Fibroblast of lung (primary cell): ENCODE measurements at regions not wholly inside any gene's neighbourhood (a gene's known extent, or its start where the extent isn't known, plus 50 kb on each side); places are given as distances from the start of the nearest gene placed in this dataset.

Source experiments
- DNase-seq, 2 donors: peaks; one replicate each; pipeline versions ENCODE4 v3.0.0 to v3.0.0-alpha.2; 2010; ENCODE audit warnings: low read depth in 2 of 2
- H2AFZ ChIP-seq: 2 replicates; pipeline ENCODE4 v1.5.1; 2012; ENCODE audit warnings: low read length, control low read depth, inconsistent platforms
- H3K27ac ChIP-seq: 2 replicates; pipeline ENCODE4 v1.5.1; 2011; ENCODE audit warnings: low read length, control low read depth; ENCODE audit not compliant: insufficient read depth
- H3K27me3 ChIP-seq: 2 replicates; pipeline ENCODE4 v1.5.1; 2011; ENCODE audit warnings: mild to moderate bottlenecking, low read length; ENCODE audit not compliant: control insufficient read depth, insufficient read depth
- H3K36me3 ChIP-seq: 2 replicates; pipeline ENCODE4 v1.5.1; 2011; ENCODE audit warnings: low read length; ENCODE audit not compliant: control insufficient read depth, insufficient read depth
- H3K4me1 ChIP-seq: 2 replicates; pipeline ENCODE4 v1.5.1; 2011; ENCODE audit warnings: low read length; ENCODE audit not compliant: control insufficient read depth, insufficient read depth; ENCODE audit errors: extremely low read depth
- H3K4me2 ChIP-seq: 2 replicates; pipeline ENCODE4 v1.5.1; 2011; ENCODE audit warnings: low read length, control low read depth; ENCODE audit not compliant: insufficient read depth; ENCODE audit errors: extremely low read depth
- H3K4me3 ChIP-seq, 4 experiments: fragments of 200-600 bp in 1 of 4; sonication (generic) in 1 of 4; replicated peaks in 1 of 4; 2 replicates each; pipeline ENCODE4 v1.5.1; 2011 to 2016; ENCODE audit warnings: low read length in 4 of 4, low read depth in 3 of 4, mild to moderate bottlenecking in 3 of 4, control low read depth in 2 of 4, inconsistent platforms in 1 of 4, mixed read lengths in 1 of 4; ENCODE audit not compliant: insufficient read depth in 1 of 4; ENCODE audit errors: control extremely low read depth in 1 of 4
- H3K79me2 ChIP-seq: 2 replicates; pipeline ENCODE4 v1.5.1; 2012; ENCODE audit warnings: mild to moderate bottlenecking, low read length, inconsistent platforms; ENCODE audit not compliant: control insufficient read depth, insufficient read depth
- H3K9ac ChIP-seq: 2 replicates; pipeline ENCODE4 v1.5.1; 2011; ENCODE audit warnings: mild to moderate bottlenecking, low read length, control low read depth; ENCODE audit not compliant: insufficient read depth
- H3K9me3 ChIP-seq: 2 replicates; pipeline ENCODE4 v1.5.1; 2012; ENCODE audit warnings: low read depth, low read length; ENCODE audit not compliant: control insufficient read depth, insufficient read depth
- H4K20me1 ChIP-seq: 2 replicates; pipeline ENCODE4 v1.5.1; 2011; ENCODE audit warnings: low read length; ENCODE audit not compliant: control insufficient read depth, insufficient read depth; ENCODE audit errors: extremely low read depth
- CTCF ChIP-seq, 2 donors: IDR thresholded peaks in 1 of 2; conservative IDR thresholded peaks in 1 of 2; 1 replicate in 1 of 2; 2 replicates in 1 of 2; pipeline ENCODE4 v1.5.1; 2011 to 2012; ENCODE audit warnings: low read length in 2 of 2, control low read depth in 1 of 2, inconsistent platforms in 1 of 2, low read depth in 1 of 2, mild to moderate bottlenecking in 1 of 2
- EZH2 ChIP-seq: IDR thresholded peaks from 2 replicates; pipeline ENCODE4 v1.5.1; 2012; ENCODE audit warnings: low read length, control low read depth, mild to moderate bottlenecking; ENCODE audit errors: missing control alignments

- Histone ChIP-seq H3K4me2 (no peak overlapping the region), H3K9me3 (no peaks in the 10 kb centered on the region), H3K4me3 (no peak overlapping the region), H3K27ac (no peak overlapping the region), H4K20me1 (no peaks in the 10 kb centered on the region), H2AFZ (no peak overlapping the region), H3K27me3 (no peaks in the 10 kb centered on the region), H3K4me1 (no peaks in the 10 kb centered on the region), H3K36me3 (no peaks in the 10 kb centered on the region), H3K79me2 (no peaks in the 10 kb centered on the region), H3K9ac (no peak overlapping the region)
- TF ChIP-seq CTCF (conservative IDR thresholded peaks at IDR 0.05 in 1 of 2, IDR thresholded peaks at IDR 0.05 in 1 of 2; ENCODE audit: low read depth in 1 of 2, low read length in 2 of 2) (no peak), EZH2 (no peak)
- DNase-seq = no peak
Observed at GRCh38 chr22:23386822-23387580, 193.1 kb downstream of the IGLL1 start.

- Histone ChIP-seq H3K27ac (no peak overlapping the region), H3K4me2 (no peak overlapping the region)
Observed at GRCh38 chr22:23385678-23386631, 194.1 kb downstream of the IGLL1 start.

More at GRCh38 chr22:23385678-23386631, 194.1 kb downstream of the IGLL1 start:
- no peaks in the 10 kb centered on the region for H3K4me1 ChIP-seq
- H3K36me3 ChIP-seq = no peaks in the 10 kb centered on the region
- DNase-seq = peak; percentile 61 to 75
- H3K4me3 ChIP-seq = no peak overlapping the region
- TF ChIP-seq CTCF (conservative IDR thresholded peaks at IDR 0.05 in 1 of 2, IDR thresholded peaks at IDR 0.05 in 1 of 2; ENCODE audit: low read depth in 1 of 2, low read length in 2 of 2) (peak; percentile 93 to 97), EZH2 (no peak)
- H3K79me2 ChIP-seq = no peaks in the 10 kb centered on the region
- H2AFZ ChIP-seq = no peak overlapping the region
- no peaks in the 10 kb centered on the region for H3K27me3 ChIP-seq
- no peaks in the 10 kb centered on the region for H4K20me1 ChIP-seq
- no peak overlapping the region for H3K9ac ChIP-seq
- no peaks in the 10 kb centered on the region for H3K9me3 ChIP-seq
